HS-5 (cell line): ENCODE measurements at regions not wholly inside any gene's neighbourhood (a gene's known extent, or its start where the extent isn't known, plus 50 kb on each side); places are given as distances from the start of the nearest gene placed in this dataset.

Source experiments
- DNase-seq: peaks from one replicate; pipeline ENCODE4 v3.0.0-alpha.2; 2012; ENCODE audit warnings: low read depth

DNA sequence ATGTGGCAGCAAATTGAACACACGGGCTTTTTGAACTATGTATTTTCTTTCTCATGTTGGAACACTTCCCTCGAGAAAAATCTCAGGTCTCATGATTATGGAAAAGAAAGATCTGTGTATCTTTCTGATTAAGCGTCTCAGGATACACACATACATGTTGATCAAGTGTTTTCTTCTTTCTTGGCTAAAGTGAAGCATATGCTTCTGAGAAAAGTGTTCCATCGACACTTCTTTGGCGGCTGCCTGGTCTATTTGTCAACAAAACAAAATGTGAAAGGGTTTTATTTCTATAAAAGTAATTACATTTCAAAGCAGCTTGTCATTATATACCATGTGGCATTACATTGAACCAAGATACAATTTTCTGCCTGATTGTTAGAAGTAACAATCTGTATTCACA is 157.5 kb downstream of the DLEU7 start:
- no peak for DNase-seq

- DNase-seq = no peak
These were observed 156.9 kb downstream of the DLEU7 start for GRCh38 chr13:50686551-50686950.

- no peak for DNase-seq
These were observed 155.9 kb downstream of the DLEU7 start for GRCh38 chr13:50687545-50687944.

DNA sequence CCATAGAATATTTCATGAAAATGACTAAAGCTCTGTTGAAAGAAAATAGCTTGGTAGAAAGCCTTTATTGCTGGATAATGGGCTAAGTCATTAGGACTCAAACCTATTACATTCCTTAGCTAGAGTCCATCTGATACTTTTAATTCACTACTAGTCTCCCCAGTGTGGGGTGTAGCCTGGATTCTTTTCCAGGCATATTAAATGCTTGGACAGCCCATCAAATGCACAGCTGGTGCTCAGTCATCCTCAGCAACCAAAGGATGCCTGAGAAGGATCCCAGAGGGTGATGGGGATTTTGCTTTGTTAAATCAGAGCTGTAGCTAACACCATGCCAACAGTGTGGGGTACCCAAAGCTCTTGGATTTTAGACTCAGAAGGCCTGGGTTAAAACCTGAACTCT is 153.5 kb downstream of the DLEU7 start:
- DNase-seq = no peak

GRCh38 chr13:50691176-50691680 is 152.3 kb downstream of the DLEU7 start:
- no peak for DNase-seq

DNA sequence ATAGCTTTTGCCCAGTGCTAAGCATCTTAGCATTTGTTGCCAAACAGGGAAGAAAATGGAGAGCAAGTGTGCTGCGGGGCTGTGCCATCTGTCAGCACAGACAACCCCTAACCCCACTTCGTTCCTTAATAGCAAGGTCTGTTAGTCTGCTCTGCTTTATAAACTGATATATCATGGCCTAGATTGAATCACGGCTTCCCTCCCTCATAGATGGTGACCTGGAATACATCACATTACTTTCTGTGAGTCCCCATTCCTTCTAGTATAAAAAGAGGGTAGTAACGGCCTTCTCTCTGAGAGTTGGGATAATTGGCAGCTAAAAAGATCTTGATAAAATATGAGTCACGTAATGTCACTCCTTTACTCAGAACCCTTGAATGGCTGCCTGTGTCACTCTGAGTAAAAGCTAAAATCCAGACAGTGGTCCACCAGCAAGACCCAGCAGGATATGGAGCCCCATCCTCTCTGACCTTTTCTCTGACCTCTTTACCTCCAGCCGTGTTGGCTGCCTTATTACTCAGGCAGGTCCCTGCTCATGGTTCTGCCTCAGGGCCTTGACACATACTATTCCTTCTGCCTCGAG is 151.7 kb downstream of the DLEU7 start:
- DNase-seq = no peak

DNA sequence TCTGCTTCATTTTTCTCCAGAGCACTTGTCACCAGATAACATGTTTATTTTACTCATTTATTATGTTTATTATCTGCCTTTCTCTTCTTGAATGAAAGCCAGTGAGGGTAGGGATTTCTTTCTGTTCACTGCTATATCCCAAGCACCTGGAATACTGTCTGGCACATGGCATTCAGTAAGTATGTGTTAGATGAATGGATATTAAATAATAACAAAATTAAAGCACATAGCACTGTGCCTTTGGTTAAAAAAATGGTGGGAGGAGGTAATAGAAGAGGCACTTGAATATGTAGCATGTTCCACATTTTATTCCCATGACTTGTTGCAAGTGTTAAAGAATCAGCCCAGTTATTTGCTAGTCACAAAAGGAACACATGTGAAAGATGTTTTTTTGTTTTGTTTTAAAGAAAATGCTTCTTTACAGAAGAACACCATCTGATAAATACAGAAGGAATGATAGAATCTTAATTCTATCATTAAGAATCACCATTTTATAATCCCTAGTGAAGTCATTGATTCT is 151.0 kb downstream of the DLEU7 start:
- DNase-seq = no peak

GRCh38 chr13:50693727-50694126 is 149.8 kb downstream of the DLEU7 start:
- DNase-seq = no peak

- no peak for DNase-seq
These were observed 145.5 kb downstream of the DLEU7 start for GRCh38 chr13:50697746-50698539.

- DNase-seq = no peak
These were observed 143.4 kb downstream of the DLEU7 start for GRCh38 chr13:50699874-50700663.

- DNase-seq = no peak
These were observed 142.7 kb downstream of the DLEU7 start for GRCh38 chr13:50700664-50701305.

DNA sequence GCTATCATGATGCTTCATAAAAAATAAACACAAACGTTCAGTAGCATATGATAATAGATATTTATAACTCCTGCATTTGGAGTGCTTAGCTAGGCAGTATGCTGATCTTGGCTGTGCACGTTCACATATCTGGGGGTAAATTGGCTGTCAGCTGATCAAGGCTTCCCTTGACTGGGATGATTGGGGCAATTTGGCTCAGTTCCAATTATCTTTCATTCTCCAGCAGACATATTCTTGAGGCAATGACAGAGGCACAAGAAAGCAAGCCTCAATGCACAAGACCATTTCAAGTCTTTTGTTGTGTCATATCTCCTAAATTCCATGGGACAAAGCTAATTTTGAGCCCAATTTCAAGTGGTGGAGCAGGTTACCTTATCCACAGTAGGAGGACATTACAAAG is 142.0 kb downstream of the DLEU7 start:
- no peak for DNase-seq

GRCh38 chr13:50706505-50706904 is 137.0 kb downstream of the DLEU7 start:
- no peak for DNase-seq

DNA sequence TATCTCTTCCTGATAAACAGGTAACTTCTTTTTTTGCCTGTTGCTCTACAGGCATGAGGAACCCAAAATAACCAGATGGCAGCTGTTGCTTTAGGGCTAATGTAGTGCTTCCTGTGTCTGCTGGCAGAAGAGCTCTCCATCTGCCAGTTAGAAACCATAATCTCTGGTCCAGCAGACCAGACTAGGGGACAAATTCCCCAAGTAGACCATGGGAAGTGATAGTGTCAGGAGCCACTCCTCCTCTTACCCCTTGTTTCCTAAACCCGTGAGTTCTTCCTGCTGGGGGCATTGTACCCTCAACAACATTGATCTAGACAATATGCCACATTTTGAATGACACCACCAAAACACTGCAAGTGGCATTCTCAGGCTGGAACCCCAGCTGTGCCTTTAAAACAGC is 135.9 kb downstream of the DLEU7 start:
- DNase-seq = no peak

GRCh38 chr13:50708461-50708860 is 135.0 kb downstream of the DLEU7 start:
- DNase-seq = no peak

GRCh38 chr13:50709058-50709457 is 134.4 kb downstream of the DLEU7 start:
- DNase-seq = no peak

DNA sequence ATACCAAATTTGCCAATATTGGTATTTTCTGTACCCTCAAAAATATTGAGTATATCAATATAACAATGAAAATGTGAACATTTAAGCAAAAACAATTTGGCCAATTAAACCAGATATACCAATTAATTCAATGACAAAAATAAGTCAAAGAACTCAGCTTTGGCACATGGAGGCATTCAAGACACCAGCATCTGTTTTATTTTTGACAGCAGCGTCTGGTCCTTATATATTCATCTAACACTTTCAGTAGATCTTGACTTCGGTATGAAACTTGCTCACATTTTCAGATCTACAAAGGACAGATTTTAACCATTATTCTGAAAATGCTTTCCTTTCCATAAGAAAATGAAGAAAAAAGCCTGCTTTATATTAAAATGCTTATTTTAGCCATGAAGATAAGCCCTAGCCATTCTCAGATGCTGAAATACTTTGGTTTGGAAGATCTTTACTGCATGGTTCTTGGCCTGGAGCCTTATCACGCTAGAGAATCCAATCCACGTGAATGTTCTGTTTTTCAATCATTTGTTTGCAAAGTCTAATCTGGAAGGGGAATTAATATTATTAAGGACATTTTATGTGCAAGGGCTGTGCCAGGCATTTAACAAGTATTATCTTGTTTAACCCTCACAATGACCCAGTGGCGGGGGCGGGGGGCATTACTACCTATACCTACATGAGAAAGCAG is 132.2 kb downstream of the DLEU7 start:
- no peak for DNase-seq

DNA sequence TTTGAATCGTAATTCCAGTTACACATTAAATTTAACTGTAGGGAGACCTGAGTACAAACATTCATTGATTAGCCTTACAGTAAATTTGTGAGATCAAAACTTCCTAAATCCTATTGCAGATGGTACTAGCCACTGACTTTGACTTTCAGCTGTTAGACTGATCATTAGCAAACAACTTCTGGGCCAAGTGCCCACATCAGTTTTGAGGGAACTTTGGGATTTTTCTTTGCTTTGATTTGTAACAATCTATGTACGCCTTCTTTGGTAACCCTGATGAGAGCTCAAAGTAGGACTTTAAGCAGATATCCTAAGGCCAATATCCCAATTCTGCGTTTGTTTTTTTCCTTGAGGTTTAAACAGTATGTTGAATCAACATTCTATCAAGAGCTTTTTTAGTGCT is 131.5 kb downstream of the DLEU7 start:
- no peak for DNase-seq

DNA sequence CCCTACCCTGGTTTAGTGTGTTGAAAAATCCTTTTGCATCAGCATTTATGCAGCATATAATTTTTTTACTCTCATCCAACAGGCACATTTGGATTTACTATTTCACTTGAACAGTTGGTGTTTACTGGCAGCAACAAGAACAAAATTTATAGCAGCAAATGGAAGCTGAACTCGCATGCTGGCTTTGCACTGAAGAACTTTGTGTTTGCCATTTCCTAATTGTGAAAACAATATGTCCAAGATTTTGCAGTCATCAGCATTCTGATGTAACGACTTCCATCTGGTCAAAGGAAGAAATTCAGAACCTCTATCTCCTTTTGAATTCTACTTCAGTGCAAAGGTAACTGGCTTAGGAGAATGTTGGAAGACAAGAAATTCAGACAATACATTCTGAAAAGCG is 131.0 kb downstream of the DLEU7 start:
- no peak for DNase-seq

GRCh38 chr13:50712881-50713280 is 130.6 kb downstream of the DLEU7 start:
- DNase-seq = no peak

DNA sequence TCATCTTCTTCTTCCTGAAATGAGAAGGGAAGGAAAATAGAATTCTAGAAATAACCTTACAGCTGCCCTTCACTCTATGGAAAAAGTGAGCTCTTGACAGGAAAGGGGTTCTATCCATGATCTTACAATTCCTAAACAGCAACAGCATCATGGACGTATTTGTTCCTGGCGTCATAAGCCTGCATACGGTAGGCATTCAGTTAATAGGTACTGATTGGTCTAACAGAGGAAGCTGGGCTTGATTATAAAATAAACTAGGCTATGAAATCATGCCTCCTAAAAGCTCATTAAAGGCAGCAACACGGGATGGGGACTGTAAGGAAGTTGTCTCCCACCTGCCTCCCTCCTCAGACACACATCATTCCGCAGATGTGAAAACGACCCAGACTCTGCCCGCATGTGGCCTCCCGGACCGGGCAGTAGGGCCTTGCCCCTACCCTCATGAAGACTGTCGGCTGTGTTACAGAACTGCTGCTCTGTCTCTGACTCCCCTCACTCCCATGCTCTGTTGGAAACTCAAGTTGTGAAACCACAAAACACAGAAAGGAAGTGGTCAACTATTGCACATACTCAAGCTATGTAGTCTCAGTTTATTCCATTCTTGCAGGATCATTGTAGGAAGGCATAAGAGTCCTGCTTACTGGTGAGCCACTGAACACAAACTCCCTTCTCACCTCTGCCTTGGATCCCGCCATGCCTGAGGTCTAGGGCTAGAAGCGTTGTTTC is 129.8 kb downstream of the DLEU7 start:
- peak; percentile 32 for DNase-seq
